GM18511 (cell line): ENCODE measurements at regions not wholly inside any gene's neighbourhood (a gene's known extent, or its start where the extent isn't known, plus 50 kb on each side); places are given as distances from the start of the nearest gene placed in this dataset.

Experiments
- ATAC-seq: cut with Tn5 transposase; IDR thresholded peaks from one replicate; pipeline ENCODE4 v1.9.1; 2021; ENCODE audit warnings: mild to moderate bottlenecking, moderate library complexity; ENCODE audit not compliant: unreplicated experiment

DNA sequence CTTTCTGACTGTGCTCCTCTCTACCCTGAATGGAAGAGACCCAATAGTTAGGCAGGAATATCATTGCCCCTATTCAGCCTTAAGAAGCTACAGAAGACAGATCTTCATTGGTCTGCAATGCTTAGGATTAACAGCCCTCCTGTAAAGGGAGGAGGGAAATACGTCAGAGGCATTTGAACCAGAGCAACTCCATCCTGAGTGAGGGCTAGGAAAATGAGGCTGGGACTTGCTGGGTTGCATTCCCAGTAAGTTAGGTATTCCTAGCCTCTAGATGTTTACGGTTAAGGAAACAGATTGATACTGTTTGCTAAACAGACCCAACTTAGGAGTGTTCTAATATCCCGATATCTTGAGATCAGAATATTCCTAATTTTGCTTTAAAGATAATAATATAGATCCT lies 63.5 kb downstream of the PCDH18 start:
- ATAC-seq, result no peak

DNA sequence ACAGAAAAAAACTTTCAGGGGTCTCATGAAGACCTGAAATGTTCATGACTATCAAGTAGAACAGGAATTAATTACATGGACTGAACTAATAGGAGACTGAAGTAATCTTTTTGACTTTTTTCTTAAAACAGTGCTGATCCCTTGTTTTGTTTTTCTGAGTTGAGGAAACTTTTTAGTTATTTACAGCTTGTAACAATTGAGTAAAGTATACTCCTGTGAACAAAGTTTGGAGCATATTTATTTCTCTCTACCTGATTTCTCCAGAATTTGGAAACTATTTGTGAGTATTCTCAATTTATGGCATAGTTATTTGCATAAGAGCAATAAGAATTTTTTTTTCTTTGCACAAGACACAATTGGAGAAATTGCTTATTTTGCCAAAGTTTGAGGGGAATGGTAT lies 64.8 kb downstream of the PCDH18 start:
- no peak for ATAC-seq

DNA sequence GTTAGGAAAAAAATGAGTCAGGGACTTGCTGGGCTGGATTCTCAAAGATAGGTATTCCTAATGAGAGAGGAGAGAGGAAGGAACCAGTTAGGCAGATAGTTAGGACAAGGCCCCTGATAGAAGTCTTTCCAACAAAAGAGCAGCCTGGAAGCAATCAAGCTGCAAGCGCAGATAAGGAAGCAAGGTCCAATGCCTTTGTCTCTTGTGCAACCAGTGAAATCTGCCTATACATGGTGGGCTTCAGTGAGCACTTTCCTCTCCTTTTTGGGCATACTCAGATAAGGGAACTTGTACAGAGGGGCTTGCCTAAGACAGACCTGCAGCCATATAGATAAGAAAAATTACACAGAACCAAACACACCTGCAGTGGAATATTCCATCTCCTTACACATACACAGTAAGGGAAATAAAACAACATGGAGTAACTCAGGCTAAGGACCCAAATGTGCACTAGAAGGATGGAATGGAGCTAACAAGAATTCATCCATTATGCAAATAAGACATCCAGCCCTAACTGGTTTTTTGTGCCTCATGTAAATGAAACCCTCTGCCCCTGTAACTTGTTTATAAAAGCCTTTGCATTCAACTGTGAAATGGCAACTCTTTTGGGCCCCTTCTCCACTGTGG lies 68.8 kb downstream of the PCDH18 start:
- ATAC-seq, result no peak

DNA sequence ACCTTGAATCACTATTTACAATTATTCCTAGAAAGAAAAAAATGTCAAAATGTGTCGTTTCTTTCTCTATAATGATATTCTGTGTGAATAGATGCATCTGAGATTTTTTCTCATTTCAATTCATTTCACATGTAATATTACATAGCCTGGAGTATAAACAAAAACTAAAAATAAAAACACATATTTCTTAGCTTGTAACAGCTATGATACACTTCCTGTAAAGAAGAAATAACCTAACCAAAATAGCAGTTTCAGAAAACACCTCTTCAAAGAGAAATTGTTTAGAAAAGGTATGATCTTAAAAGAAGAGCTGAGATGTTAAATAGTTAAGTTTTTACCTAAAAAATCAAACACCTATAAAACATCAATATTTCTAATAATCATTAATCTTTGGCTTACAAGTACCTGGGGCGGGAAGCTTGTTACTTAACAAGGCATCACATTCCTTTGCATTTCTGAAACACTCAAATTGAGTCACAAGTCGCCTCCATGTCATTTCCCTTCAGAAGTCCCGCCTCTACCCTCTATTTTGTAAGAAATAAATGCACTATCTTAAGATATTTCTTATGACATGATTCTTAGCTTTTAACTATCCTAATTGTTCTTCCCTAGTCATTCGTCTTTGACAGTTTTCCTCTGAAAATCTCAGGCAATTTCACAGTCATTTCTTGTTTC lies 76.5 kb downstream of the PCDH18 start:
- no peak for ATAC-seq

DNA sequence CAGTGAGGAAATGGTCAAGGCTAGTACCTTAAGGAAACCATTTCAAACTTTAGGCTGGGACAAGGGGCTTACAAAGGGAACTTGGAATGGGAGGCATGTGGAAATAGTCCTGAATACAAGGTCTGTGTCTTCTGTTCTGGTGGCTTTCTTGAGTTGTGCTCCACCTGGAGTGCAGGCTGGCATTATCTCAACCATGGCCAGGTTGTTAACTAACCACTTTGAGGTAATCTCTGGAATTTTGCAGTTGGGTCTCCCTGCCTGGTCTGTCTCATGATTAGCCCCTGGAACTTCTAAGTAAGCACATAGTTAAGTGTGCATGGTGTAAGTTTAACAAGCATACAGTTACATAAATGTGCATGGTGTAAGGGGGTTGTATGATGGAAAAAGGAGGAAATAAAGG lies 77.5 kb downstream of the PCDH18 start:
- no peak for ATAC-seq

DNA sequence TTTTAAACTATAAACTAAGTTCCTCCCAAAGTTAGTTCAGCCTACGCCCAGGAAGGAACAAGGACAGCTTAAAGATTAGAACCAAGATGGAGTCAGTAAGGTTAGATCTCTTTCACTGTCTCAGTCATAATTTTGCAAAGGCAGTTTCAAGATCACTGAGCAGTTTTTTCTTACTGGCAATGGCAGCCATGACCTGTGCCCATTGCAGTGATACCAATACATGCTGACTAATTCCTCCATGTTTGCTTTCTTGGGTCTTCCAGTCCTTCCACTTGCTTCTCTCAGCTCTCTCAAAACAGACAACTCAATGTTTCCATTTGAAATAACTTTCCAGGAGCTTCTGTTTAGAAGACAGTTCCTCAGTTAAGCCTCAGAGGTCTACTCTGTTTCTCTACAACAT lies 79.5 kb downstream of the PCDH18 start:
- ATAC-seq, result no peak

DNA sequence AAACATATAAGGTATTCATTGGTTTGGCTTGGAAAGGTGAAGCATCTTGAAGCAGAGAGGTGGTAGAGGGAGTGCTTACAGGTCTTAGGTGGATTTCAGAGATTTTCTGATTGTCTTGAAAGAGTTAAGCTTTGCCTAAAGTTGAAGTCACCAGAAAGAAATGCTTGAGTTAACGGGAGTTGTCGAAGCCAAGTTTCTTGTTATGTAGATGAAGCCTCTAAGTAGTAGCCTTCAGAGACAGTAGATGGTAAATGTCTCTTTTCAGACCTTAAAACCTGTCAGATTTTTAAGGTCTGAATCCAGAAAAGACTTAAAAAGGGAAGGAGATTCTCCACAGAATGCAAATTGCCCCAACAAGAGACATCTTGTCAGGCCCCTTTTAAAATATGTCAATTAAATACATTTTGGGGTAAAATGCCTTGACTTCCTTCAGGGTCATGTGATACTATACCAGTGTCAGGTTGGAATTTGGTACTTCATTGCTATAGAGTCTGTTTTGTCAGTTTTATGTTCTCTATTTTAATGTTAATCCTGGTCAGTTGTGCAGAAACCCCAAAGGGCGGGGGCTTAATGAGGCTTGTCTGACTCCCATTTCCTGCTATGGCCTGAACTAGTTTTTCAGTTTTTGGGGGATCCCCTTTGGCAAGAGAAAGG lies 81.0 kb downstream of the PCDH18 start:
- ATAC-seq, result no peak

DNA sequence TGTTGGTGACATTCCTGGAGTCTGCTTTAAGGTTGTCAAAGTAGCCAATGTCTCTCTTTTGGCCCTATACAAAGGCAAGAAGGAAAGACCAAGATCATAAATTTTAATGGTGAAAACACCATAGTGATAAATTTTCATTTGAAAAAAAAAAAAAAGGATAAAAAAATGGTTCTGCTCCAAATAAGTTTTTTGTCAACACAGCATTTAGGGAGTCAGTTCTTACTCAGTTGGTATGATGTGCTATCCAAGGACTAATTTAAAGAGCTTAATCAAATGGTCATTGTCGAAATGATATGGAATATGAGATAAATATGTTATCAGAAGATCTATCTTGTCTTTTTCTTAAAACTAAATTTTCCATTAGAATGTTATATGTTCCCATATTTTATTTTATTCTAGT lies 83.9 kb downstream of the PCDH18 start:
- no peak for ATAC-seq

DNA sequence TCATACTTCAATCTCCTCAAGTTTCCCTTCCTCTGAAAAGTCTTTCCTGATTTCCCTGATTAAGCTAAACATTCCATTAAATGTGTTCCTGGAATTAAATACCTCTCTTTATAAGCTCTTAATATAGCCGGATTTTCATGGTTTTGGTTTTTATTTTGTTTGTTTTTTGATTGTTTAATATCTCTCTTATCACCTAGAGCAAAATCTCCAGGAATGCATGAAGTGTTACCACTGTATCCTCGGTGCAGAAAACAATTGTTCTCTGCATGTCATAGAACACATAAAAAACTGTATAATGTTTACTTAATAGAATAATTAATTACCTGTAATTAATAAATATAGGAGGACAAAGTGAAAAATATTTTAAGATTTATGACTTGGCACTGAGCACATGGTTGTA lies 86.2 kb downstream of the PCDH18 start:
- no peak for ATAC-seq

DNA sequence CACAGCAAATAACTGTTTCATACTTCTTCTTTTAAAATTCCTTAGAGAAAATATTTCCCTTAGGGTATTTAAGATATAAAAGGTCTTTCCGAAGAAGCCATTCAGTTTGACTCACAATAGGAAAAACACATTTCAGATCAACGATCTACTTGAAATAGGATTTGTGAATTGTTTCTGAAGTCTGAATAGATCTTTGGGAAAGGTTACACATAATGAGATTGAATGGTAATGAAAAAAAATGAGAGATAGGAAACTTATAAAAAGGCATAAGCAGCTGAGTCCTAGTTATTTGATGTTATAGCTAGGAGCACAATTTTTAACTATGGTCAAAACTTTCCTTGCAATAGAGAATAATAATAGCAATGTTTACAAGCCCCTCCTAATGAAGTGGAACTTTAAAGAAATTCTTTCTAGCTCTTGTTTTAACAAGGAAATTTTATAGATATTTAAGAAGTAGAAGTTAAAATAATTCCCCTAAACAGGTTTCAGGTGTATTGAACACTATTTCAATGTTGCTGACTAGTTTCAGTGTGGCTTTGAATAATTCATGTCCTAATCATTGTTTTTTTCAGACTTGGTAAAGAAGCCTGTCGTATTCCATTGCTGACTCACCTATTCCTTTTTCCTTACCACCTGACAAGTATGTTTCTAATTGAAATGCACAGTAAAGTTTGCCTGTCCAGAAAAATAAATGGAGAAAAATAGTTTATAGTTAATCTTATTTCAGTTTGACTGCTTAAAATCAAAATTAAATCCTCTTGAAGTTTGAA lies 89.1 kb downstream of the PCDH18 start:
- ATAC-seq, result no peak

DNA sequence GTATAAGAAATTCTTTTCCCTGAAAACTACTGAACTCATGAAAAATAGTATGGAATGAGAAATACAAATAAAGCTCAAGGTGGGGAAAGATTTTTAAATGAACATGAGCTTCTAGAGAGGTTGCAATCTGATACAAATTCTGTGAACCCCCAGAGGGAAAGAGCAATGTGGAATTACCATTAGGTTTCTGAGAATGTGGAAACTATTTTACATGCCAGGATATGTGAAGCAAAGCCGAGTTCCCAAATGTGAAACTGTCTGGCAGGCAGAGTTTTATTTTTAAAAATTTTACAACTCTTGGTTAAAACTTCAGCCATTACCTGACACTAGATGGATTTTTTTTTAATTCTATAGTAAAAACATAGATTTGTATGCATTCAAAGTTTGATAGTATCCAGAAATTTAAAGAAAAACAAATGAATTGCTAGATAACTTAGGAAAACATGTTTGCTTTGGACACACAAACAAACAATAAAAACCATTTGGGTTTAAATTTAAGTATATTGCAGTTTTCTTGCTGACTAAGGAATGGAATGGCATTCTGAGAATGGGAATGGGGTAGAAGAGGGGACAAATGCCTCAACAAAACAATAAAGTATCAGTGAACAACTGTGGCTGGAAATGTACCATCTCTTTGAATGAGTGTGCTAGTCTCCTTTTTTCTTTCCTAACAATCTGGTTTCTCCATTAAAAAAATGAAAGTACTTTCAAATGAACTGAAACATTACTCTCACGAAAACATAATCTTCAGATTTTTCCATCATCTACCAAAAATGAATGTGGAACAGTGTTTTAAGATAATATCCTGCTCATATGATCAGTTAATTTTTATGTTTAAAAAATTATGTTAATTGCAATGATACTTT lies 99.6 kb downstream of the PCDH18 start:
- ATAC-seq, result no peak

DNA sequence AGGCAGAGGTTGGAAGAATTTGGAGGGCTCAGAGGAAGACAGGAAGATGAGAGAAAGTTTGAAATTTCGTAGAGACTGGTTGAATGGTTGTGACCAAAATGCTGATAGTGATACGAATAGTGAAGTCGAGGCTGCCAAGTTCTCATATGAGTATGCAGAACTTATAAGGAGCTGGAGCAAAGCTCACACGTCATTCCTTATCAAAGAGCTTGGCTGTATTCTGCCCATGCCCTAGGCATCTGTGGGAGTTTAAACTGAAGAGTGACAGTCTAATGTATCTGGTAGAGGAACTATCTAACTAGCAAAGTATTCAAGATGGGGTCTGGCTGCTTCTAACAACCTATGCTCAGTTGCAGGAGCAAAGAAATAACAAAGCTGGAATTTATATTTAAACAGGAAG lies 102.1 kb downstream of the PCDH18 start:
- no peak for ATAC-seq

DNA sequence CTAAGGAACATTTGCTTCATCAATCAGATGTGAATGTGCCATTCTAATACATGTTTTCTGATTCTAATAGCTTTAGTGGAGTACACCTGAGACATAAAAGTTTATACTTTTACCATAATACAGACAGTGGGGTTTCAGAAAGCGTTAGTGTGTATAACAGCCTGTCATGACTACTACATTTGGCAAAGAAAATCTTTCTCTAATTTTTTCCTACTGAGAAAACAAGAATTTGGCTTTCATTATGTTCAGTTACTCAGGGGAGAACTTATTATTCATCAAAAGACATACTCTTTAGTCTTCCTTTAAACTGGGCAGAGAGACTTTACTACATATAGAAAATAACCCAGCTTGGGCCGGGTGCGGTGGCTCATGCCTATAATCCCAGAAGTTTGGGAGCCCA lies 104.9 kb downstream of the PCDH18 start:
- ATAC-seq, result no peak

DNA sequence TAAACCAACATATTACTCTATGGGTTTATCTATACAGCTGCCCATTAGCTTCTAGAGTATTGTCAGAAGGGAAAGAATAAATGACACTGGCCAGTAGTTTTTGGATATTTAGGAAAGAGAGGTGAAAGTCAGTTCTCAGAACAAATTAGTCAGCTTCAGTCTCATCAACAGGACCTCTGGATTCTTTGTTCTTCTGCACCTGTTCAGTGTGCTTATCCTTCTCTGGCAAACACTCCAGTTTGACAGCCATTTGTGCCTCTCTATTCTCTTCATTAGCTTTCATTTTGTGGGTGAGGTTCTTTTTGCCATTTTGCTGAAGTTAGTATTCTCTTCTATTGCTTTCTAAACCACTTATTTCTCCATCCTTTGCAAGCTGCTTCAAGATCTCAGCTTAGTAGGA lies 107.0 kb downstream of the PCDH18 start:
- no peak for ATAC-seq

DNA sequence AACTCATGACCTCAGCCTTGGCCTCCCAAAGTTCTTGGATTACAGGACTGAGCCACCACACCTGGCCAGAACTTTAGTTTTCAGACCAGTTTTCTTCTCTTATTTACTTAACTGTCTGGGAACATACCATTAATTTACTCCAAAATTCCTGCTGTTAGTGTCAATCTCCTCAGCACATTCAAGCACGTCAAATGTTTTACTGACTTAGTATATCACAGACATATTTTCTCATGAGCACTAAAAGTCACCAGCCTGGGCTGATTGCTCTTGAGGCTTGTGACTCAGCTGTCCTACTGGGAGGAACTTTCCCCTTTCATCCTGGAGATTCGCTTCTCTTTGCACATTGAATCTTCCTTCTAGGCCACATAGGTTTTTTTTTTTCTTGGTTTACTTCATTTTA lies 109.6 kb downstream of the PCDH18 start:
- ATAC-seq, result no peak

DNA sequence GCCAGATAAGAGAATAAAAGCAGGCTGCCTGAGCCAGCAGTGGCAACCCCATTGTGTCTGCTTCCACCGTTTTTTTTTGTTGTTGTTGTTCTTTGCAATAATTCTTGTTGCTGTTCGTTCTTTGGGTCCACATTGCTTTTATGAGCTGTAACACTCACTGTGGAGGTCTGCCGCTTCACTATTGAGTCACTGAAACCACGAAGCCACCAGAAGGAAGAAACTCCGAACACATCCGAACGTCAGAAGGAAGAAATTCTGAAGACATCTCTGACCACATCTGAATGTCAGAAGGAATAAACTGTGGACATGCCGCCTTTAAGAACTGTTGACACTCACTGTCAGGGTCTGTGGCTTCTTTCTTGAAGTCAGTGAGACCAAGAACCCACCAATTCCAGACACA lies 110.5 kb downstream of the PCDH18 start:
- ATAC-seq, result no peak

DNA sequence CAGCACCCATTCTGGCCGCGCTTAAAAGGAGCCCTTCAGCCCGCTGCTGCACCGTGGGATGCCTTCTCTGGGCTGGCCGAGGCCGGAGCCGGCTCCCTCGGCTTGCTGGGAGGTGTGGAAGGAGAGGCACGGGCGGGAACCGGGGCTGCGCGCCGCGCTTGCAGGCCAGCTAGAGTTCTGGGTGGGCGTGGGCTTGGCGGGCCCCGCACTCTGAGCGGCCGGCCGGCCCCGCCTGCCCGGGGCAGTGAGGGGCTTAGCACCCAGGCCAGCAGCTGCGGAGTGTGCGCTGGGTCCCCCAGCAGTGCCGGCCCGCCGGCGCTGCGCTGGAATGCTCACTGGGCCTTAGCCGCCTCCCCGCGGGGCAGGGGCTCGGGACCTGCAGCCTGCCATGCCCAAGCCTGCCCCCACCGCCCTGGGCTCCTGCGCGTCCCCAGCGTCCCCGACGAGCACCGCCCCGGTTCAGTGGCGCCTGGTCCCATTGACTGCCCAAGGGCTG lies 111.3 kb downstream of the PCDH18 start:
- no peak for ATAC-seq

DNA sequence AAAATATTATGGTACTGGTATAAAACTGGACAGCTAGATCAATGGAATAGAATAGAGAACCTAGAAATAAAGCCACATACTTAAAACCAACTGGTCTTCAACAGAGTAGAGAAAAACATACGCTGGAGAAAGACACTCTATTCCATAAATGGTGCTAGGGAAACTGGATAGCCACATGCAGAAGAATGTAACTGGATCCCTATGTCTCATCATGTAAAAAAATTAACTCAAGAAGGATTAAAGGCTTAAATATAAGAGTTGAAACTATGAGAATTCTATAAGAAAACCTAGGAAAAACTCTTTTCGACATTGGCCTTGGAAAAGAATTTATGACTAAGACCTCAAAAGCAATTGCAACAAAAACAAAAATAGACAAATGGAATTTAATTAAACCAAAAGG lies 114.6 kb downstream of the PCDH18 start:
- no peak for ATAC-seq

DNA sequence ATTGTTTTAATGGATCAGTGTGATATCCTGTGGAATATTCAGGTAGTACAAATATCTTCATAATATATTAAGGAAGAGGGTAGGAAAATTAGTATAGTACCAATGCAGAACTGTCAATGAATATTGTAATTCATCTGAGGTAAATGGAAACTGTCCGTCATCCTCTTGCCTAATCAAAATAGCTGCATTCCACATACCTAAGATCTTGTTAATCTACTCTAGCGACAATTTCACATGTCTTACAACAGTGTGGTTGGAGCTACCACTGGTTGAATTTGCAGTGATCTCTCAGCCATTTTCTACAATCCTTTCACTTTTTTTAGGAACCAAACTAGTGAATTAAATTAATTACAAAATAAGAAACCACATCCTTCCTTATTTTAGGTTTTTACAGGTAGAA lies 117.5 kb downstream of the PCDH18 start:
- no peak for ATAC-seq

DNA sequence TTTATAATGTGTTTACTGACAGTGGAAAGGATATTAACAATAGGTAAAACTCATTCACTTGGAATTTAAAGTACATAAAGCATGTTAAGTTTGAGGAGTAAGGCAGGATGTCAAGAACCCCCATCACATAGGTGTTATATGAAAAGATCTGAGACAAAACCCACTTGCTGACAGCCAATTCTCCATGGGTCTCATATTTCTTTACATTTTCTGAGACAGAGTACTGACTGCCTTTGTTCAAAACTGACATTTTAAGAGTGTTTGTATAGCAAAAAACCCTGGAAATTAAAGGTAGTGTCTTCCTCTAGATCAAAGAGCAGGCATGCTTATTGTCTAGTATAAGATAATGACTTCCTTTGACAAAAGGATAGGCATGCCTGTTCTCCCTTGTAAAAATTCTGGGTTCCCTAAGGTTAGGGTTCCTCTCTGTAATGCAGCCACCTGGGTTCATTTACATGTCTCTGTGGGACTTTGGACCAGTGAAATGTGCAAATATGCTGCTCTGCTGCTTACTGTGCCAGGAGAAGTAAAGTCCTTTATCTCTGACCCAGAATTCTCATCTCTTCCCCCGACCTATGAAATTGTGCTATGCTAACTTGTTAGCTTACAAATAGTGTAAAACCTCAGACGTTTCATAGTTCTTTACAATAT lies 123.6 kb downstream of the PCDH18 start:
- no peak for ATAC-seq
